ENCODE measurements at regions not wholly inside any gene's neighbourhood (a gene's known extent, or its start where the extent isn't known, plus 50 kb on each side); places are given as distances from the start of the nearest gene placed in this dataset.

DNA sequence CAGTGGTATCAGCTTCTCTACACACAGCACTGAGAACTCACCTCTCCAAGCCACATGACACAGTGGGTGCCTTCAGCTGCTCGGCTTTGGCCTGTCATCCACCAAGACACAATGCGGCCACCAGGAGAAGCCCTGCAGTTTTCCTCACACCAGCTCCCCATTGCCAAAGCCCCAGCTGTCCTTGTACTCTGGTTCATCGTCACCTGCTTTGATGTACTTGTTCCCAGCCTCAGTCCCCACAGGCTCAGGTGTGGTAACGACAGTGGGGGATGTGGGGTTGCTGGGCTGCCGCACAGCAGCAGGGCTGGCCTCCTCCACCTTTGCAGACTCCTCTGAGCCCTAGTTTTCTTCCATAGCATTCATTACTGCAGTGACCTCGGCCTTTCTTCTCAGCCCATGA, 387.3 kb downstream of the MEIS1 start:
- TF ChIP-seq CTCF (IDR thresholded peaks at IDR 0.05) (peak in 4 of 7 experiments; percentile 14 to 35 (median 22)), POLR2A (IDR thresholded peaks at IDR 0.05) (no peak)
